Ovary (tissue), 7 donors: ENCODE measurements at regions not wholly inside any gene's neighbourhood (a gene's known extent, or its start where the extent isn't known, plus 50 kb on each side); places are given as distances from the start of the nearest gene placed in this dataset.

Experiments
- DNase-seq, 5 donors: peaks; one replicate each; pipeline ENCODE4 v3.0.0-alpha.2; 2019 to 2020
- H3K27ac ChIP-seq, 2 donors: fragments of 200-600 bp; one replicate each; pipeline versions ENCODE4 v1.5.1 to v1.8.0; 2019 to 2022
- H3K27me3 ChIP-seq: fragments of 200-600 bp; one replicate; pipeline ENCODE4 v1.8.0; 2022
- H3K36me3 ChIP-seq: fragments of 200-600 bp; sonication (generic); one replicate; pipeline ENCODE4 v1.5.1; 2019
- H3K4me1 ChIP-seq: one replicate; pipeline ENCODE4 v1.8.1; 2013; ENCODE audit warnings: mild to moderate bottlenecking, moderate library complexity; ENCODE audit not compliant: insufficient read depth
- H3K4me3 ChIP-seq: fragments of 200-600 bp; sonication (generic); one replicate; pipeline ENCODE4 v1.5.1; 2017
- H3K9me3 ChIP-seq, 2 donors: fragments of 200-600 bp in 1 of 2; sonication (generic) in 1 of 2; one replicate each; pipeline versions ENCODE4 v1.5.1 to v1.8.1; 2013 to 2019; ENCODE audit warnings: mild to moderate bottlenecking in 1 of 2, moderate library complexity in 1 of 2
- CTCF ChIP-seq, 3 donors: fragments of 450-650 bp in 2 of 3; fragments of 200-600 bp in 1 of 3; IDR thresholded peaks; one replicate each; pipeline versions ENCODE4 v1.5.1 to v1.8.0; 2016 to 2022; ENCODE audit warnings: antibody characterized with exemption in 3 of 3, mild to moderate bottlenecking in 1 of 3
- EP300 ChIP-seq: sonication (generic); formaldehyde crosslinking; IDR thresholded peaks from one replicate; pipeline ENCODE4 v1.6.1; 2017; ENCODE audit warnings: antibody characterized with exemption
- POLR2A ChIP-seq: fragments of 450-650 bp; IDR thresholded peaks from one replicate; pipeline ENCODE4 v1.6.1; 2017; ENCODE audit warnings: antibody characterized with exemption, mild to moderate bottlenecking, moderate library complexity
- WGBS, 3 donors: extraction: QIAGEN DNeasy Blood & Tissue Kit in 1 of 3; methylation state at CpG; one replicate each; pipeline versions ENCODE4 v1.1.5 to v1.1.7; 2013 to 2017; 5-methylcytosine and 5-hydroxymethylcytosine counted together
- intact Hi-C, 4 donors: fragments of 100-400 bp; cut with DNase I; formaldehyde crosslinking; loops; one replicate each; pipeline versions ENCODE4 v1.11.0 to v1.15.1; 2022 to 2023
- donor health status: DM: no; HTN: no; CAD: no; lungs with moderate emphysema.
- donor health status: DM: no; HTN: no; CAD: no.
- donor health status: Bipolar disorder and iron deficiency.
- donor health status: DM: no; HTN: no; CAD: no.
- donor health status: DM: yes; HTN: yes; CAD: no.

- no peaks in the 10 kb centered on the region for H3K27me3 ChIP-seq
Measured at GRCh38 chr16:73287859-73288405, 240.0 kb upstream of the ZFHX3 start.

GRCh38 chr16:73286346-73287267 lies 238.7 kb upstream of the ZFHX3 start:
- H3K27me3 ChIP-seq: no peaks in the 10 kb centered on the region
- no peak for DNase-seq
- no peak overlapping the region for H3K4me3 ChIP-seq
- no peaks in the 10 kb centered on the region for H3K4me1 ChIP-seq
- no peaks in the 10 kb centered on the region for H3K9me3 ChIP-seq
- no peak overlapping the region for H3K27ac ChIP-seq
- intact Hi-C loops: no loop called here
- 75 to 81% (median 79%) methylated on average over 14 of the region's 14 CpGs for WGBS, 3 donors
- no peaks in the 10 kb centered on the region for H3K36me3 ChIP-seq
- TF ChIP-seq POLR2A: no peak
- TF ChIP-seq CTCF (IDR thresholded peaks at IDR 0.05): no peak
- no peak for TF ChIP-seq EP300

More at GRCh38 chr16:73287859-73288405, 240.0 kb upstream of the ZFHX3 start:
- intact Hi-C loops: no loop called here
- Histone ChIP-seq H3K9me3 (no peaks in the 10 kb centered on the region), H3K27ac (no peak overlapping the region), H3K4me1 (no peaks in the 10 kb centered on the region), H3K4me3 (no peak overlapping the region), H3K36me3 (no peaks in the 10 kb centered on the region)
- no peak for DNase-seq
- TF ChIP-seq CTCF (IDR thresholded peaks at IDR 0.05) (no peak), EP300 (no peak), POLR2A (no peak)
- WGBS, 3 donors: 23 to 33% (median 29%) methylated on average over 10 of the region's 10 CpGs

- Histone ChIP-seq H3K9me3 (no peaks in the 10 kb centered on the region), H3K4me1 (no peaks in the 10 kb centered on the region), H3K4me3 (no peak overlapping the region), H3K36me3 (no peaks in the 10 kb centered on the region), H3K27me3 (no peaks in the 10 kb centered on the region), H3K27ac (no peak overlapping the region)
- DNase-seq: no peak
- intact Hi-C loops: no loop called here
- no peak for TF ChIP-seq CTCF (IDR thresholded peaks at IDR 0.05)
- no peak for TF ChIP-seq POLR2A
- TF ChIP-seq EP300: no peak
- WGBS, 3 donors: 50 to 53% (median 52%) methylated on average over 15 of the region's 15 CpGs
Measured at GRCh38 chr16:73285436-73286201, 237.7 kb upstream of the ZFHX3 start.

GRCh38 chr16:73280388-73280787 lies 232.5 kb upstream of the ZFHX3 start:
- no peak for TF ChIP-seq POLR2A
- no peak for TF ChIP-seq CTCF (IDR thresholded peaks at IDR 0.05)
- TF ChIP-seq EP300: no peak
- H3K4me3 ChIP-seq: no peak overlapping the region
- no peak for DNase-seq
- H3K36me3 ChIP-seq: no peaks in the 10 kb centered on the region
- no peaks in the 10 kb centered on the region for H3K9me3 ChIP-seq
- H3K27ac ChIP-seq: no peak overlapping the region
- no peaks in the 10 kb centered on the region for H3K27me3 ChIP-seq
- intact Hi-C loops: no loop called here
- no peaks in the 10 kb centered on the region for H3K4me1 ChIP-seq
- 84 to 95% (median 87%) methylated on average over 2 of the region's 2 CpGs for WGBS, 3 donors
